SU-DHL-6 (cell line): ENCODE measurements at regions not wholly inside any gene's neighbourhood (a gene's known extent, or its start where the extent isn't known, plus 50 kb on each side); places are given as distances from the start of the nearest gene placed in this dataset.

Experiments used
- H2AFZ ChIP-seq: fragments of 200-600 bp; sonication (generic); 2 replicates; pipeline ENCODE4 v1.6.1; 2014; ENCODE audit warnings: low read depth, mild to moderate bottlenecking, moderate library complexity, mixed read lengths, antibody characterized with exemption, low read length; ENCODE audit not compliant: severe bottlenecking
- H3F3A ChIP-seq: fragments of 200-600 bp; shearing (Covaris generic); 2 replicates; pipeline ENCODE4 v1.6.0; 2016; ENCODE audit warnings: antibody characterized with exemption, mild to moderate bottlenecking; ENCODE audit not compliant: insufficient read depth
- H3K27ac ChIP-seq: fragments of 200-600 bp; sonication (generic); 2 replicates; pipeline ENCODE4 v1.5.1; 2016; ENCODE audit warnings: low read depth, mild to moderate bottlenecking, low read length, moderate library complexity, mixed read lengths
- H3K27me3 ChIP-seq: fragments of 200-600 bp; sonication (generic), shearing (Covaris generic); 2 replicates; pipeline ENCODE4 v1.6.0; 2014; ENCODE audit warnings: mild to moderate bottlenecking, low read length
- H3K36me3 ChIP-seq: fragments of 200-600 bp; sonication (generic); 2 replicates; pipeline ENCODE4 v1.6.1; 2014; ENCODE audit warnings: mild to moderate bottlenecking, low read length, mixed read lengths
- H3K4me2 ChIP-seq: fragments of 300-600, 200-600 bp; shearing (Covaris generic), sonication (generic); 2 replicates; pipeline ENCODE4 v1.6.0; 2014; ENCODE audit warnings: low read length, low read depth, mild to moderate bottlenecking; ENCODE audit not compliant: poor library complexity, severe bottlenecking
- H3K4me3 ChIP-seq: fragments of 200-600 bp; sonication (generic); 2 replicates; pipeline ENCODE4 v1.5.1; 2014; ENCODE audit warnings: antibody characterized with exemption, low read length, mild to moderate bottlenecking, mixed read lengths; ENCODE audit not compliant: insufficient read depth, poor library complexity, severe bottlenecking
- H3K79me2 ChIP-seq: fragments of 200-600 bp; sonication (generic); 2 replicates; pipeline ENCODE4 v1.6.1; 2014; ENCODE audit warnings: mild to moderate bottlenecking, low read length, moderate library complexity; ENCODE audit not compliant: insufficient read depth
- H3K9ac ChIP-seq: fragments of 200-600 bp; sonication (generic); 2 replicates; pipeline ENCODE4 v1.7.0; 2014; ENCODE audit warnings: mild to moderate bottlenecking, low read length
- H3K9me2 ChIP-seq: fragments of 200-600 bp; sonication (generic); replicated peaks from 2 replicates; pipeline ENCODE4 v1.6.1; 2014; ENCODE audit warnings: low read length; ENCODE audit not compliant: insufficient read depth
- H3K9me3 ChIP-seq: fragments of 200-600 bp; sonication (generic); 2 replicates; pipeline ENCODE4 v1.6.1; 2014; ENCODE audit warnings: low read length, mixed read lengths; ENCODE audit not compliant: insufficient read depth
- H4K20me1 ChIP-seq: fragments of 200-600 bp; sonication (generic); 2 replicates; pipeline ENCODE4 v1.6.1; 2014; ENCODE audit warnings: low read depth, mild to moderate bottlenecking, antibody characterized with exemption, low read length, moderate library complexity, mixed read lengths
- EZH2phosphoT487 ChIP-seq: fragments of 200-600 bp; sonication (generic), shearing (Covaris generic); conservative IDR thresholded peaks from 2 replicates; pipeline ENCODE4 v1.6.1; 2018; ENCODE audit warnings: mild to moderate bottlenecking, antibody characterized with exemption, low read length, moderate library complexity, mixed read lengths
- TF ChIP-seq, protein P1 (sequence below): fragments of 200-600 bp; sonication (generic); IDR thresholded peaks from one replicate; pipeline ENCODE4 v1.5.1; 2017; ENCODE audit warnings: antibody characterized with exemption, mild to moderate bottlenecking, low read length, moderate library complexity; ENCODE audit not compliant: insufficient read depth, poor library complexity, severe bottlenecking

DNA sequence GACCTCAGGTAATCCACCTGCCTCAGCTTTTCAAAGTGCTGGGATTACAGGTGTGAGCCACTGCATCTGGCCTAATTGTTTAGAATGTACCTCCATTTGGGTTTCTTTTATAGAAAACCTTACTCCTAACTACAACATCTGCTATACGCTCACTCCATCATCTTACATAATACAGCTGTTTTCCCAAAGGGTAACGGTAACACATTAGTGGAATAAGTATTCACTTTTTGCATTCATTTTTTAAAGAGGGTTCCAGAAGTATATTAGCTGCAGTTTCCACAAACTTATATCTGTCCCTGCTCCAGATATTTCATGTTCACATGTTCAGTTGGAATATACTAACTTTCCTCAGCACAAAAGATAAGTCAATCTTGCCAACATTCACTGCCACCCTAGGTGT lies 640.1 kb upstream of the FSHR start:
- H3K36me3 ChIP-seq = no peaks in the 10 kb centered on the region
- no peak overlapping the region for H3K4me3 ChIP-seq
- no peak overlapping the region for H2AFZ ChIP-seq
- H3K9me2 ChIP-seq = no peaks in the 10 kb centered on the region
- no peaks in the 10 kb centered on the region for H3K27me3 ChIP-seq
- no peaks in the 10 kb centered on the region for H3K9me3 ChIP-seq
- TF ChIP-seq, protein P1, sequence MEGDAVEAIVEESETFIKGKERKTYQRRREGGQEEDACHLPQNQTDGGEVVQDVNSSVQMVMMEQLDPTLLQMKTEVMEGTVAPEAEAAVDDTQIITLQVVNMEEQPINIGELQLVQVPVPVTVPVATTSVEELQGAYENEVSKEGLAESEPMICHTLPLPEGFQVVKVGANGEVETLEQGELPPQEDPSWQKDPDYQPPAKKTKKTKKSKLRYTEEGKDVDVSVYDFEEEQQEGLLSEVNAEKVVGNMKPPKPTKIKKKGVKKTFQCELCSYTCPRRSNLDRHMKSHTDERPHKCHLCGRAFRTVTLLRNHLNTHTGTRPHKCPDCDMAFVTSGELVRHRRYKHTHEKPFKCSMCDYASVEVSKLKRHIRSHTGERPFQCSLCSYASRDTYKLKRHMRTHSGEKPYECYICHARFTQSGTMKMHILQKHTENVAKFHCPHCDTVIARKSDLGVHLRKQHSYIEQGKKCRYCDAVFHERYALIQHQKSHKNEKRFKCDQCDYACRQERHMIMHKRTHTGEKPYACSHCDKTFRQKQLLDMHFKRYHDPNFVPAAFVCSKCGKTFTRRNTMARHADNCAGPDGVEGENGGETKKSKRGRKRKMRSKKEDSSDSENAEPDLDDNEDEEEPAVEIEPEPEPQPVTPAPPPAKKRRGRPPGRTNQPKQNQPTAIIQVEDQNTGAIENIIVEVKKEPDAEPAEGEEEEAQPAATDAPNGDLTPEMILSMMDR = no peak
- TF ChIP-seq EZH2phosphoT487 = no peak
- H3K9ac ChIP-seq = no peak overlapping the region
- H3K4me2 ChIP-seq = no peak overlapping the region
- no peak overlapping the region for H3K27ac ChIP-seq
- no peaks in the 10 kb centered on the region for H3K79me2 ChIP-seq
- H4K20me1 ChIP-seq = no peaks in the 10 kb centered on the region
- H3F3A ChIP-seq = no peaks in the 10 kb centered on the region

DNA sequence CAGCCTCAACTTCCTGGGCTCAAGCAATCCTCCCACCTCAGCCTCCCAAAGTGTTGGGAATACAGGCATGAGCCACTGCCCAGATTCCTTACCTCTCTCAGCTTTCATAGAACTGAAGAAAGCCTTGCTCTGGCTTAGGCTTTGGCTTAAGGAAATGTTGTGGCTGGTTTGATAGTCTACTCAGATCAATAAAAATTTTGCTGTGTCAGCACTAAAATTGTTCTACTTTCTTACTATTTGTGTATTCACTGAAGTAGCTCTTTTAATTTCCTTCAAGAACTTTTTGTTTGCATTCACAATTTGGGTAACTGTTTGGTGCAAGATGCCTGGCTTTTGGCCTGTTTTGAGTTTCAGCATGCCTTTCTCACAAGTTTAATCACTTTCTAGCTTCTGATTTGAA lies 634.0 kb upstream of the FSHR start:
- Histone ChIP-seq H3F3A (no peaks in the 10 kb centered on the region), H3K79me2 (no peaks in the 10 kb centered on the region), H3K4me2 (no peak overlapping the region), H3K9me3 (no peaks in the 10 kb centered on the region), H3K36me3 (no peaks in the 10 kb centered on the region), H3K27ac (no peak overlapping the region), H3K4me3 (no peak overlapping the region), H3K9me2 (no peaks in the 10 kb centered on the region), H3K9ac (no peak overlapping the region), H3K27me3 (no peaks in the 10 kb centered on the region), H4K20me1 (no peaks in the 10 kb centered on the region), H2AFZ (no peak overlapping the region)
- TF ChIP-seq EZH2phosphoT487 = no peak
- TF ChIP-seq, protein P1 = no peak

DNA sequence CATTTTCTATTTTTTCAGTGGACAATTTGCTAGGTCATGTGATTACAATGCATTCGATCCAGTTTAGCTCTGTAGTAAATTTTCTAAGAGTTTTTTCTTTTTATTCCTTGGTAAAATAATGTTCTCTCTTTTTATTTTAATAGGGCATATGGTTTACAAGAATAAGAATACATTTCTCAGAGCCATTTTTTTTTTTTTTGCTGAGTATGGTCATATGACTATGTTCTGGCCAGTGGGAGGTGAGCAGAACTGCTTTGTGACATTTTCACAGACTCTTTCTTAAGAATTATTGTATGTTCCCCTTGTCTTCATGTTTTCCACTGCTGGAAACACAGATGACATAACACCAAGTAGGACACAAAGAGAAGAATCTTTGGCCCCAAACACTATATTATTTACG lies 626.6 kb upstream of the FSHR start:
- Histone ChIP-seq H3K4me2 (no peak overlapping the region), H3K79me2 (no peaks in the 10 kb centered on the region), H3K9me2 (no peaks in the 10 kb centered on the region), H3K9ac (no peak overlapping the region), H3F3A (no peaks in the 10 kb centered on the region), H3K4me3 (no peak overlapping the region), H4K20me1 (no peaks in the 10 kb centered on the region), H3K27me3 (no peaks in the 10 kb centered on the region), H3K9me3 (no peaks in the 10 kb centered on the region), H3K27ac (no peak overlapping the region), H2AFZ (no peak overlapping the region), H3K36me3 (no peaks in the 10 kb centered on the region)
- TF ChIP-seq EZH2phosphoT487 = no peak
- TF ChIP-seq, protein P1 = no peak
